ENCODE measurements at regions not wholly inside any gene's neighbourhood (a gene's known extent, or its start where the extent isn't known, plus 50 kb on each side); places are given as distances from the start of the nearest gene placed in this dataset.

DNA sequence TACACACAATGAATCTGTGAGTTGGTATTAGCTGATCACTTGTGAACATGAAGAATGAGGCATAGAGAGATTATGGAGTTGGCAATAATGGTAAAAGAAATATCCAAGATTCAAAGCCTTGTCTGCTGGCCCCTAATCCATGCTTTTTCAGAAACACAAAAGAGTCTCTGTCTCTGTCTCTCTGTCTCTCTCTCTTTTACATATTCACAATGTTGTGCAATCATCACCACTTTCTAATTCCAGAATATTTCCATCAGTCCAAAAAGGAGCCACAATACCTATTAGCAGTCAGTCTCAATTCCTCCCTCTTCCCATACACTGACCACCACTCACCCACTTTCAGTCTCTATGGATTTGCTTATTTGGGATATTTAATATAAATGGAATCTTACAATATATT is 370.1 kb upstream of the CDH8 start:
- TF ChIP-seq CTCF (optimal IDR thresholded peaks at IDR 0.05 in 1 of 3, IDR thresholded peaks at IDR 0.05 in 1 of 3, conservative IDR thresholded peaks at IDR 0.05 in 1 of 3; ENCODE audit: extremely low read depth in 1 of 3, insufficient read depth in 2 of 3, low read length in 3 of 3) (no peak), EZH2 (IDR thresholded peaks at IDR 0.05; ENCODE audit: low read length) (no peak)

All from keratinocyte (primary cell).